Testis (tissue), 2 donors: ENCODE measurements at regions not wholly inside any gene's neighbourhood (a gene's known extent, or its start where the extent isn't known, plus 50 kb on each side); places are given as distances from the start of the nearest gene placed in this dataset.

Experiments used
- POLR2A ChIP-seq: fragments of 450-650 bp; IDR thresholded peaks from one replicate; pipeline ENCODE4 v1.6.1; 2017; ENCODE audit warnings: antibody characterized with exemption, mild to moderate bottlenecking, moderate library complexity
- TF ChIP-seq, protein P1 (sequence below), 3 experiments: fragments of 450-650 bp in 2 of 3; fragments of 200-600 bp in 1 of 3; sonication (generic) in 1 of 3; IDR thresholded peaks; one replicate each; pipeline ENCODE4 v1.5.1; 2016 to 2019; ENCODE audit warnings: antibody characterized with exemption in 3 of 3, mild to moderate bottlenecking in 2 of 3, moderate library complexity in 1 of 3

- TF ChIP-seq, protein P1, sequence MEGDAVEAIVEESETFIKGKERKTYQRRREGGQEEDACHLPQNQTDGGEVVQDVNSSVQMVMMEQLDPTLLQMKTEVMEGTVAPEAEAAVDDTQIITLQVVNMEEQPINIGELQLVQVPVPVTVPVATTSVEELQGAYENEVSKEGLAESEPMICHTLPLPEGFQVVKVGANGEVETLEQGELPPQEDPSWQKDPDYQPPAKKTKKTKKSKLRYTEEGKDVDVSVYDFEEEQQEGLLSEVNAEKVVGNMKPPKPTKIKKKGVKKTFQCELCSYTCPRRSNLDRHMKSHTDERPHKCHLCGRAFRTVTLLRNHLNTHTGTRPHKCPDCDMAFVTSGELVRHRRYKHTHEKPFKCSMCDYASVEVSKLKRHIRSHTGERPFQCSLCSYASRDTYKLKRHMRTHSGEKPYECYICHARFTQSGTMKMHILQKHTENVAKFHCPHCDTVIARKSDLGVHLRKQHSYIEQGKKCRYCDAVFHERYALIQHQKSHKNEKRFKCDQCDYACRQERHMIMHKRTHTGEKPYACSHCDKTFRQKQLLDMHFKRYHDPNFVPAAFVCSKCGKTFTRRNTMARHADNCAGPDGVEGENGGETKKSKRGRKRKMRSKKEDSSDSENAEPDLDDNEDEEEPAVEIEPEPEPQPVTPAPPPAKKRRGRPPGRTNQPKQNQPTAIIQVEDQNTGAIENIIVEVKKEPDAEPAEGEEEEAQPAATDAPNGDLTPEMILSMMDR (IDR thresholded peaks at IDR 0.05), result no peak
- no peak for TF ChIP-seq POLR2A
Measured at GRCh38 chr7:94740509-94740908, 84.6 kb upstream of the SGCE start.
